ENCODE measurements at regions not wholly inside any gene's neighbourhood (a gene's known extent, or its start where the extent isn't known, plus 50 kb on each side); places are given as distances from the start of the nearest gene placed in this dataset.

DNA sequence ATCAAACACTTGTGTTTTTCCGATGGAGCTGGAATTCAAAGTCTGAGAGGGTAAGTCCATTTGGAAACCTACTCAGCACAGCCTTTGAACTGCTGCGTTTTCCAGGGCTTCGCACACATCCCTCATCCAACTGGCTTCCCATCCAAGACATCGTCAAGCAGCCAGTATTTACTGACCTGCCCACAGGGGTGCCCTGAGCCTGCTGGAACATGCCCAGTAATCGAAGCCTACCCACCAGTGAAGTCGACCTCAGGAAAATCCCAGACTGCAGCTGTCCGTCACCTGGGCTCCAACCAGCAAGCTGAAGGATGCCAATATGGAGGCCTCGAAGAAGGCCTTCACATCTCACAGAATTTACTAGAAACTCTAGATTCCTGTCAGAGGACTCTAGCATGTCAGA, 261.6 kb downstream of the PLPP3 start:
- Histone ChIP-seq H3K14ac (ENCODE audit: low read length) (no peak overlapping the region), H2BK15ac (ENCODE audit: low read length) (no peak overlapping the region), H3K27ac (replicated peaks; ENCODE audit: low read length) (no peak overlapping the region), H2BK120ac (ENCODE audit: low read depth, low read length) (no peak overlapping the region), H3K4me3 (ENCODE audit: low read length in 2 of 2) (no peak overlapping the region), H3K27me3 (ENCODE audit: control insufficient read depth in 3 of 3, insufficient read depth in 3 of 3, low read depth in 1 of 3, low read length in 3 of 3) (no peaks in the 10 kb centered on the region), H2AFZ (ENCODE audit: low read length) (no peak overlapping the region), H2BK12ac (ENCODE audit: low read length) (no peak overlapping the region), H3K36me3 (replicated peaks in 1 of 2; ENCODE audit: control insufficient read depth in 2 of 2, insufficient read depth in 2 of 2, low read length in 2 of 2) (no peaks in the 10 kb centered on the region), H3K23ac (ENCODE audit: low read depth, low read length, poor library complexity) (no peak overlapping the region), H3K4me2 (ENCODE audit: insufficient read depth, low read length, poor library complexity, severe bottlenecking) (no peak overlapping the region), H2BK5ac (ENCODE audit: low read length) (no peak overlapping the region), H4K91ac (ENCODE audit: low read depth, low read length, poor library complexity) (no peak overlapping the region), H3K4me1 (ENCODE audit: control insufficient read depth in 2 of 2, insufficient read depth in 1 of 2, low read depth in 1 of 2, low read length in 2 of 2) (peaks cover 2% of the 10 kb centered on the region in 2 donors), H4K8ac (ENCODE audit: low read depth, low read length) (no peak overlapping the region), H3K4ac (ENCODE audit: low read length) (no peak overlapping the region), H3K18ac (ENCODE audit: low read length) (no peak overlapping the region), H3K9me3 (replicated peaks in 1 of 2; ENCODE audit: control insufficient read depth in 2 of 2, insufficient read depth in 1 of 2, low read depth in 1 of 2, low read length in 2 of 2) (peaks cover 0 to 4% of the 10 kb centered on the region in 2 donors), H3K79me1 (ENCODE audit: low read depth, low read length) (no peaks in the 10 kb centered on the region), H3K9ac (ENCODE audit: low read depth, low read length, poor library complexity) (no peak overlapping the region), H2AK5ac (ENCODE audit: low read depth, low read length) (no peak overlapping the region)
- no CpG with 5 or more reads among the region's 8 CpGs for WGBS, 2 donors (ENCODE audit: extremely low coverage in 2 of 2, insufficient read length in 2 of 2, insufficient replicate concordance in 1 of 2)
- no peak for DNase-seq (ENCODE audit: low spot score)

DNA sequence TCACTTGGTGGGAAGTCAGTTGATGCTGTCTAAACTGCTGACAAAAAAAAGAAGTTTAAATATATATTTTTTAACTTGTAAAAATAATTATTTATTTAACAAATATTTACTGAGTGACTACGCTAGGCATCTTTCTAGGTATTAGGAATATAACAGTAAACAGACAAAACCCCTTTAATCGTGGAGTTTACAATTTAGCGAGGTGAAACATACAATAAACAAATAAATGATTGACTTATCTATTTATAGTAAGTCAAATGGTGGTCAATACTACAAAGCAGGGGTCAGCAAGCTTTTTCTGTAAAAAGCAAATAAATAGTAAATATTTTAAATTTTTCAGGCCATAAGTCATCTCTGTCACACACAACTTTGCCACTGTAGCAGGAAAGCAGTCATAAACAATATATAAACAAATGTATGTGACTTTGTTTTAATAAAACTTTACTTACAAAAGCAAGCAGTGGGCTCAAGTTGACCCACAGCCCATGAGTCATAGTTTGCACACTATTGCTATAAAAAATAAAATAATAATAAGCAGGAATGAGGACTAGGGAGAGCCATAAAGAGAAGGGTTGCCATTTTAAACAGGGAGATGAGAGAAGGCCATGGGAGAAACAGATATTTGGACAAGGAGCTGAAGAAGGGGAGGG, 263.9 kb downstream of the PLPP3 start:
- H3K18ac ChIP-seq (ENCODE audit: low read length): no peak overlapping the region
- no peak overlapping the region for H3K9ac ChIP-seq (ENCODE audit: low read depth, low read length, poor library complexity)
- no peaks in the 10 kb centered on the region for H3K36me3 ChIP-seq (replicated peaks in 1 of 2; ENCODE audit: control insufficient read depth in 2 of 2, insufficient read depth in 2 of 2, low read length in 2 of 2)
- no peaks in the 10 kb centered on the region for H3K79me1 ChIP-seq (ENCODE audit: low read depth, low read length)
- H2AK5ac ChIP-seq (ENCODE audit: low read depth, low read length): no peak overlapping the region
- H3K27ac ChIP-seq (replicated peaks; ENCODE audit: low read length): no peak overlapping the region
- H2BK12ac ChIP-seq (ENCODE audit: low read length): no peak overlapping the region
- no peak overlapping the region for H4K91ac ChIP-seq (ENCODE audit: low read depth, low read length, poor library complexity)
- WGBS, 2 donors (ENCODE audit: extremely low coverage in 2 of 2, insufficient read length in 2 of 2, insufficient replicate concordance in 1 of 2): no CpG with 5 or more reads among the region's 3 CpGs
- no peak overlapping the region for H4K8ac ChIP-seq (ENCODE audit: low read depth, low read length)
- no peak overlapping the region for H3K4me2 ChIP-seq (ENCODE audit: insufficient read depth, low read length, poor library complexity, severe bottlenecking)
- no peak overlapping the region for H3K14ac ChIP-seq (ENCODE audit: low read length)
- no peak overlapping the region for H2BK15ac ChIP-seq (ENCODE audit: low read length)
- no peak overlapping the region for H2BK5ac ChIP-seq (ENCODE audit: low read length)
- H3K23ac ChIP-seq (ENCODE audit: low read depth, low read length, poor library complexity): no peak overlapping the region
- H2AFZ ChIP-seq (ENCODE audit: low read length): peak overlapping the region; percentile 54
- peaks cover 0 to 4% of the 10 kb centered on the region in 2 donors for H3K9me3 ChIP-seq (replicated peaks in 1 of 2; ENCODE audit: control insufficient read depth in 2 of 2, insufficient read depth in 1 of 2, low read depth in 1 of 2, low read length in 2 of 2)
- no peaks in the 10 kb centered on the region for H3K27me3 ChIP-seq (ENCODE audit: control insufficient read depth in 3 of 3, insufficient read depth in 3 of 3, low read depth in 1 of 3, low read length in 3 of 3)
- no peak overlapping the region for H3K4ac ChIP-seq (ENCODE audit: low read length)
- H2BK120ac ChIP-seq (ENCODE audit: low read depth, low read length): no peak overlapping the region
- no peaks in the 10 kb centered on the region for H3K4me1 ChIP-seq (ENCODE audit: control insufficient read depth in 2 of 2, insufficient read depth in 1 of 2, low read depth in 1 of 2, low read length in 2 of 2)
- DNase-seq (ENCODE audit: low spot score): no peak
- no peak overlapping the region for H3K4me3 ChIP-seq (ENCODE audit: low read length in 2 of 2)

DNA sequence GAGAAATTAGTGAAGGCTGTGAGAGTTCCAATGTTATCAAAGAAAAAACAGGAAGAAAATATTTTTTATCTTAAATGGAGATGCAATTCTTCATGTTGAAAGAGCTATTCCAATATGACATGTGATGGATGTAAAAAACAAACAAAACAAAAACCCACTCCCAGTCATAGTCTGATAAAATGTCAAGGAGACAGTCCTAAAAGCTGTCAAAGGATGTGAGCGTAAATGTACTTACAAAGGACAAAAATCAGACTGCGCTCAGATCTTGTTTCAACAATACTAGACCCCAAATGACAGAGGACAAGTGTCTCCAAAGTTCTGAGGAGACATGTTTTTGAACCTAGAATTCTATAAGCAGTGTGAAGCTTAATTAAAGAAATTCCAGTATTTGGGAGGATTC, 265.8 kb downstream of the PLPP3 start:
- no peak overlapping the region for H3K27ac ChIP-seq (replicated peaks; ENCODE audit: low read length)
- H3K27me3 ChIP-seq (ENCODE audit: control insufficient read depth in 3 of 3, insufficient read depth in 3 of 3, low read depth in 1 of 3, low read length in 3 of 3): no peaks in the 10 kb centered on the region
- no peak overlapping the region for H3K18ac ChIP-seq (ENCODE audit: low read length)
- H2BK12ac ChIP-seq (ENCODE audit: low read length): no peak overlapping the region
- no peak overlapping the region for H2BK5ac ChIP-seq (ENCODE audit: low read length)
- no peak for DNase-seq (ENCODE audit: low spot score)
- H3K4ac ChIP-seq (ENCODE audit: low read length): no peak overlapping the region
- H2AFZ ChIP-seq (ENCODE audit: low read length): no peak overlapping the region
- H2BK15ac ChIP-seq (ENCODE audit: low read length): no peak overlapping the region
- no peak overlapping the region for H3K23ac ChIP-seq (ENCODE audit: low read depth, low read length, poor library complexity)
- H3K36me3 ChIP-seq (replicated peaks in 1 of 2; ENCODE audit: control insufficient read depth in 2 of 2, insufficient read depth in 2 of 2, low read length in 2 of 2): no peaks in the 10 kb centered on the region
- H2AK5ac ChIP-seq (ENCODE audit: low read depth, low read length): no peak overlapping the region
- no peak overlapping the region for H3K4me2 ChIP-seq (ENCODE audit: insufficient read depth, low read length, poor library complexity, severe bottlenecking)
- H3K79me1 ChIP-seq (ENCODE audit: low read depth, low read length): no peaks in the 10 kb centered on the region
- no peak overlapping the region for H3K9ac ChIP-seq (ENCODE audit: low read depth, low read length, poor library complexity)
- no peaks in the 10 kb centered on the region for H3K4me1 ChIP-seq (ENCODE audit: control insufficient read depth in 2 of 2, insufficient read depth in 1 of 2, low read depth in 1 of 2, low read length in 2 of 2)
- no peak overlapping the region for H3K4me3 ChIP-seq (ENCODE audit: low read length in 2 of 2)
- WGBS, 2 donors (ENCODE audit: extremely low coverage in 2 of 2, insufficient read length in 2 of 2, insufficient replicate concordance in 1 of 2): no CpG with 5 or more reads among the region's 2 CpGs
- no peak overlapping the region for H3K14ac ChIP-seq (ENCODE audit: low read length)
- no peak overlapping the region for H4K91ac ChIP-seq (ENCODE audit: low read depth, low read length, poor library complexity)
- no peak overlapping the region for H2BK120ac ChIP-seq (ENCODE audit: low read depth, low read length)
- H4K8ac ChIP-seq (ENCODE audit: low read depth, low read length): no peak overlapping the region
- peaks cover 0 to 6% of the 10 kb centered on the region in 2 donors for H3K9me3 ChIP-seq (replicated peaks in 1 of 2; ENCODE audit: control insufficient read depth in 2 of 2, insufficient read depth in 1 of 2, low read depth in 1 of 2, low read length in 2 of 2)

DNA sequence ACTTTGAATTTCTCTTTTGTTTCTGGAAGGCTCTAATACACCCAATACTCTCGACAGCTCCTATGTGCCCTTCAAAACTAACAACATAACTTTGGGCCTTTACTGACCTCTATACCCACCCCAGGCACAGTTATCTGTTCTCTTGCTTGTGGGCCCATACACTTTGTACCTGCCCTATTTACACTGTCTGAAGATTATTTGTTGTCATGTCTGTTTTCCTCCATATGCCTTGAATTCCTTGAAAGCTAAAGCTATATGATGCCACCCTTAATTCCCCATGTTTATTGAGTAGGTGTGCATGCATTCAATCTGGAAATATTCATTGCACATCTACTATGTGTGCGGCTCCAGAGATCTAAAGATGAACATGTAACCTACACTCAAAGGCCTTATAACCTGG, 267.6 kb downstream of the PLPP3 start:
- Histone ChIP-seq H3K9me3 (replicated peaks in 1 of 2; ENCODE audit: control insufficient read depth in 2 of 2, insufficient read depth in 1 of 2, low read depth in 1 of 2, low read length in 2 of 2) (peaks cover 0 to 18% of the 10 kb centered on the region in 2 donors), H2AK5ac (ENCODE audit: low read depth, low read length) (no peak overlapping the region), H3K79me1 (ENCODE audit: low read depth, low read length) (no peaks in the 10 kb centered on the region), H3K4me3 (ENCODE audit: low read length in 2 of 2) (no peak overlapping the region), H4K91ac (ENCODE audit: low read depth, low read length, poor library complexity) (no peak overlapping the region), H2BK120ac (ENCODE audit: low read depth, low read length) (no peak overlapping the region), H3K36me3 (replicated peaks in 1 of 2; ENCODE audit: control insufficient read depth in 2 of 2, insufficient read depth in 2 of 2, low read length in 2 of 2) (no peaks in the 10 kb centered on the region), H3K4ac (ENCODE audit: low read length) (no peak overlapping the region), H2BK15ac (ENCODE audit: low read length) (no peak overlapping the region), H2BK12ac (ENCODE audit: low read length) (no peak overlapping the region), H3K23ac (ENCODE audit: low read depth, low read length, poor library complexity) (no peak overlapping the region), H3K14ac (ENCODE audit: low read length) (no peak overlapping the region), H3K4me2 (ENCODE audit: insufficient read depth, low read length, poor library complexity, severe bottlenecking) (no peak overlapping the region), H2AFZ (ENCODE audit: low read length) (no peak overlapping the region), H3K27me3 (ENCODE audit: control insufficient read depth in 3 of 3, insufficient read depth in 3 of 3, low read depth in 1 of 3, low read length in 3 of 3) (no peaks in the 10 kb centered on the region), H4K8ac (ENCODE audit: low read depth, low read length) (no peak overlapping the region), H3K27ac (replicated peaks; ENCODE audit: low read length) (no peak overlapping the region), H2BK5ac (ENCODE audit: low read length) (no peak overlapping the region), H3K9ac (ENCODE audit: low read depth, low read length, poor library complexity) (no peak overlapping the region), H3K4me1 (ENCODE audit: control insufficient read depth in 2 of 2, insufficient read depth in 1 of 2, low read depth in 1 of 2, low read length in 2 of 2) (no peaks in the 10 kb centered on the region), H3K18ac (ENCODE audit: low read length) (no peak overlapping the region)
- no CpG with 5 or more reads among the region's 2 CpGs for WGBS, 2 donors (ENCODE audit: extremely low coverage in 2 of 2, insufficient read length in 2 of 2, insufficient replicate concordance in 1 of 2)
- DNase-seq (ENCODE audit: low spot score): no peak

Data from neuronal stem cell (in vitro differentiated cells).